GM21619 (cell line): ENCODE measurements at regions not wholly inside any gene's neighbourhood (a gene's known extent, or its start where the extent isn't known, plus 50 kb on each side); places are given as distances from the start of the nearest gene placed in this dataset.

Source experiments
- ATAC-seq: cut with Tn5 transposase; IDR thresholded peaks from one replicate; pipeline ENCODE4 v1.9.1; 2021; ENCODE audit not compliant: unreplicated experiment

- ATAC-seq: no peak
Observed at GRCh38 chr2:181114021-181114420, 133.6 kb downstream of the UBE2E3 start.

DNA sequence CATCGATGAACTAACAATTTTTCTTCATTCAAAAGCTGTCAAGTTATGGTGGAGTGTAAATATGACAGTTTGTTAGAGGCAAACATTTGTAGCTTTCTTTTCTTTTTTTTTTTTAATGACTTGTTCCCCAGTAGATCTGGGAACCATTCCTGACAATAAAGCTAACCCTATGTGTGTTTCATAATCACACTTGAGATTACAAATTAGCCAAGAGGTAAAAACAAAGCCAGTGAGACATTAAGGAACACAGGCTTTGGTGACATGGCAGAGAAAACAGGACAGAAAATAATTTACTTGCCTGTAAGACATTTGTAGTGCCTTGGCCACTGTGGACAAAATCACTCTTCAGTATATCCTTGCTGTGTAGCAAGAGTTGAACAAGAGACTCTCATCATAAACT, 135.9 kb downstream of the UBE2E3 start:
- ATAC-seq: no peak

DNA sequence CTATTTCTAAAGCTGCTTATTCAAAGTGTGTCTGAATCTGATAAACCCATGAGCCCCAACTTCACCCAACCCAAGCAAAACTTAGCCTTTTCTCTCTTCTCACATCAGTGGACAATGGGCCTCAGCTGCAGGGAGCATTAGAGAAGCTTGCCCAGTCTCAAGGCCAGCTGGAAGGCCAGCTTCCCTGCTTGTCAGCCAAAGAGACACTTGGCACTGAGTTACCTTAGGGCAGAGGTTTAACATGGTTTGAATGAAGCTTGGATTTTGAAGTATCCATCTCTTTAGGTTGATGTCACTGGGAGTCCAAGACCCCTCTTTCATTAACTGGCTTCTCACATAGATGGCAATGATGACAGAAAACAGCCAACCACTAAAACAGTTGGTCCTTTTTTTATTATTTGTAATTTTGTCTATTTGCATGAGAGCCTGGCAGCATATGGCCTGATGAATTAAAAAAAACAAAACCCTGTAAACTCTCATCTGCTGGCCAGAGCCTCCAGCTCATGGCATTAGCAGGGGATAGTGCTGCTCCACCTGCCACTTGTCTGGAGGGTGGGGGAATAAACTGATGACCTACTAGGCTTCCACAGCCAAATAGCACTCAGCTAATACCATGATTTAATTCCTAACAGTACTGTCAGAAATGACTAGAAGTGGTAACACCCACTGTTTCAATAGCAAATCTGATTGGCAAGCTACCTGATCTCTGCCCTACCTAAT, 137.0 kb downstream of the UBE2E3 start:
- no peak for ATAC-seq

GRCh38 chr2:181120625-181121024, 140.2 kb downstream of the UBE2E3 start:
- ATAC-seq: no peak

- ATAC-seq: no peak
Observed at GRCh38 chr2:181121996-181122395, 141.6 kb downstream of the UBE2E3 start.

GRCh38 chr2:181122601-181123000, 142.2 kb downstream of the UBE2E3 start:
- no peak for ATAC-seq

DNA sequence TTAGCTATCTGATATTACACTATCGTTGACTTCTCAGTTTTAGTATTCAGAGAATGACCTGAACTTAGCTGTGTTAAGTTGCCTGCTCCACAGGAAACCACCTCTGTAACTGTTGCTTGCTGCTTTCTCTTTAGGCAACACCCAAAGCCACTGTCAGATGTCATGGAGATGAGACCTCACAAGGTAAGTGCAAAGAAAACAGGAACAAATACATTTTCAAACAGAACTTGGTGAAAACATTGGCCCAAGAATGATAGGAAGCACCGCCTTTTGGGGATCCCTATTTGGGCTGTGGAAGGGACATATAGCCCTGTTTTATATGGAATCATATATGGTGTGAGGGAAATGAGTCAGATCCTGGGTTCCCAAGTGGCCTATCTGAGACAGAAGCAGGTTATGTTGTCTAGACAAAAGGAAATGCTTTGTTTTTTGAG, 143.4 kb downstream of the UBE2E3 start:
- peak; percentile 96 for ATAC-seq

DNA sequence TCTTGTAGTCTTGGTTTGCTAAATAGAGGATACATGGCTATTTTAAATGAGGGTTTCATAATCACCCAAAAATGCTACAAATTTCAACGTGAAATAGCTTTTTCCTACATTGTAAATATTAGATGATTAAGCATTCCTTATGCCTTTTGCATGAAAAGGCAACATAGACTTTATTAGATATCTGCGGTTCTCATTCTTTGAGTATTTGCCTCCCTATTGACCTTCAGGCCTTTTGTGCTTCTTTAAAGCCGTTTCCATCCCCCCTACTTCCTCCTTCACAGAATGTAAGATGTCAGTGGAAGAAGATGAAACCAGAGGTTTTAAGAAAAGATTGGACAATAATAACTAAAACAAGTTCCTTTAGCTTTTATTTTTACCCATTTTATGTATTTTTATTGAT, 144.1 kb downstream of the UBE2E3 start:
- ATAC-seq: no peak

DNA sequence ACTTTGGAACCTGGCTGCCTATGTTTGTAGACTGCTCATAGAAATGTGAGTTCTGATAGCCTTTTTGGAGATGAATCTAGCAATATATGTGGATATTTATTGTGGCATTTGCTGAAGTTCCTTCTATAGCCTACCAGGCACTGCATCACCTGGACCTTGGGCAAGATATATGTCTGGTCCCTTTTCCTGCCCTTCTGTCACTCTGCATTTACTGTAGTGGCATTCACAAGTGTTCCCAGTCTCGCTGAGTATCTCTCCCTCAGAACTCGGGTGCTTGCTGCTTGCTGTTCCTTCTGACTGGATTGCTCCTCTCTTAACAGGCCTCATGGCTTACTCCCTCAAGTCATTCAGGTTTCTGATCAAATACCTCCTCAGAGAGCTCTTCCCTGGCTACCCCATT, 145.0 kb downstream of the UBE2E3 start:
- no peak for ATAC-seq

GRCh38 chr2:181126311-181126868, 146.0 kb downstream of the UBE2E3 start:
- ATAC-seq: no peak

DNA sequence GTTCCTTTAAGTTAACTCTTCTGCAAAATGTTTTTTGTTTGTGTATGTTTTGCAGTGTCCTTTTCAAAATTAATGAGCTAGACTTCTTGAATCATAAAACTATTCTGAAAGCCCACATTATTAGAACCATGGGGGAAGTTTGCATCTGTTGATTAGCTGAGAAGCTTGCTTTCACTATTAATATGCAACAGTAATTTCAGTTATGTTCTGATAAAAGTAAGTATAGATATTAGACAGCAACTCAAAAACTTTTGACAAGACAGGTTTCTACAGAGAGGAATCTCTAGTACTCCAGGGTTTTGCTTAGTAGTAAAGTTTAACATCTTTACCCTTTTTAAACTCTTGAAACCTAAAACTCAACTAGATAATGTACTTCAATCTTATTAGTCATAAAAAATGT, 147.8 kb downstream of the UBE2E3 start:
- ATAC-seq: peak; percentile 68

DNA sequence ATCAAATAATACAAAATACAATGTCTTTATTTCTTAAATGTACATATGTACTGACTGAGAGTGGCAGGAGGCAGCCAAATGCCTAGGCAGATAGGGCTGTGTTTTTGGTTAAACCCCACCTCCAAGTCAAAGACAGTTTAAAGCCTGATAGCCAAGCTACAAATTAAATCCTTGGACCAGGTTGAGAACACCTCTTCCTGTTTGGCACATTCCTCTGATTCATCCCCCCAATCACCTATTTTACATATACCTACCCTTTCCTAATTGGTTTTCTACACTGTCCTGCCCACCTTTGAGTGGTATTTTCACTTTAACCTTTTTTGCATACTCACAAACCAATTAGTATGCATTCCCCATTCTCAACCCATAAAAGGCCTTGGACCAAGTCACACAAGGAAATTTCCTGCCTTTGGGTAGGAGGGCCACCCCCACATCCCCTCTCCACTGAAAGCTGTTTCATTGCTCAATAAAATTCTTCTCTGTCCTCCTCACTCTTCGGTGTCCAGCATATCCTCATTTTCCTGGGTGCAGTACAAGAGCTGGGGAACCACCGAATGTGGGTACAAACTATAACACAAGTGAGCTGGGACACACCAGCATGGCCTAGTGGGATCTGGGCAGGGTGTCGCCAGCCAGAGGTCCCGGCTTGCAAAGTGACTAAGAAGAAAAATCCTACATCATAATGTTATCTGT, 149.1 kb downstream of the UBE2E3 start:
- no peak for ATAC-seq

DNA sequence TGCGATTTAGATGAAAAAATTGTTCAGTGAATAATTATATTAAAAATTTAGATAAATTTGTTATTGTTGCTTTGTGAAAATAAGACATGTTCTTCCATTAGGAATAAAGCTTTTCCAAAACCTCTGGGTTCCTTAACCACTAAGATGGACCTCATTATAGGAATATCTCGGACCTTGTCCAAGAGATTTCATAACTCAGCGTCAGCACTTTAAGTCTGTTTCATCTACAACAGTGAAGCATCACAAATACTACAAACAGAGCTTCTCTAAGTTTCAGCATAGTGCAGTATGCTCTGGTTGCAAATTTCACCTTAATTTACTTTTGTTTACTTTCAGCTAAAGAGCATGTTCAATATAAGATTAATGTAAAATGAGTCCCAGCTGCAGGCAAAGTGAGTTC, 150.3 kb downstream of the UBE2E3 start:
- no peak for ATAC-seq

DNA sequence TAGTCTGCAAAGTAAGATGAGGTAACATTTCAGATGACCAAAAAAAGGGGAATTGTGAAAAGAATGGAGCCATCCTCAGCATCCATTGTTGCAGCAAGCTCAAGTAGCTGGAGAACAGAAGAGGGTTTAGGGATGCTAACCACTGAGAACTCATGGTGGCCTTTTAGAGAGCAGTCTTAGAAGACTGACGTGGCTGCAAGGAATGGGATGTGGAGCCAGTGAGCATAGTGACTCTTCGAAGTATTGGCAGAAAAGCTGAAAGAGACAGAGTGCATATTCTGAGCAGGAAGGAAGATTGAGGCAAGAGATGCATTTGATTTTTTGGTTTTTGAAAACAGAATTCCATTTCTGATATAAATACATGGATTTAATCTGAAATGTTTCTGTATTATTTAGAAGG, 151.2 kb downstream of the UBE2E3 start:
- no peak for ATAC-seq

DNA sequence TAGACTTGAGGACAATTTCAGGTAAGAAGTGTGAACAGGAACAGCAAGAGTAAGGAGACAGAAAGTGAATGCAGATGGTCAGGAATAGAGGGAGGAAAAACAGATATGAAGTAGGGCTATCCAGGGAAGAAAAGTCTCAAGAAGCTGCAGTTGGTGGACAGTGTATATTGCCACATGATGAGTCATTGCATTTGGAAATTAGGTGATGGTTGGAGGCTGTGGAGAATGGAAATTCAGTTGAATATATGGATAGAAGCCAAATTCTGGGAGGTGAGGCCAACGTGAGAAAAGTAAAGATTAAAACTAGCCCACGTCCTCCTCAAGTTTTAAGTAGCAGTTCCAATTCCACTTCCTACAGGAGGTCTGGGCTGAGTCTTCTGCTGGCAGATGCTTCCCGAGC, 158.4 kb downstream of the UBE2E3 start:
- no peak for ATAC-seq

DNA sequence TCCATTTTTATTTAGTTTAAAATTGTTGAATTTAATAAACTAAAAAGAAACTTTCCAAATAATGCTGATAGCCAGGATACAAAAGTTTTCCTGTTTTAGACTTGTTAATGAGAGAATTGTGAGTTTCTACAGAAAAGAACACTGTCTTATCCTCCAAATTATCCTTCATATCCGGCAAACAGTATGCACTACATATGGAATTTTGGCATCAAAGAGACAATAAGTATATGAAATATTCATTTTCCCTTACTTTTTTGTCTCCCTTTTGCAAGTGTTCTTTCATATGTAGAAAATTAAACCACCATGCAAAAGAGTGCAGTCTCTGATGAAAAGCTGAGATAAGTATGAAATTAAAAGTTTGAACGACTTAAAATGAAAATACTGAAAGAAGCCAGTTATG, 159.4 kb downstream of the UBE2E3 start:
- ATAC-seq: no peak

GRCh38 chr2:181140414-181140813, 160.0 kb downstream of the UBE2E3 start:
- no peak for ATAC-seq

DNA sequence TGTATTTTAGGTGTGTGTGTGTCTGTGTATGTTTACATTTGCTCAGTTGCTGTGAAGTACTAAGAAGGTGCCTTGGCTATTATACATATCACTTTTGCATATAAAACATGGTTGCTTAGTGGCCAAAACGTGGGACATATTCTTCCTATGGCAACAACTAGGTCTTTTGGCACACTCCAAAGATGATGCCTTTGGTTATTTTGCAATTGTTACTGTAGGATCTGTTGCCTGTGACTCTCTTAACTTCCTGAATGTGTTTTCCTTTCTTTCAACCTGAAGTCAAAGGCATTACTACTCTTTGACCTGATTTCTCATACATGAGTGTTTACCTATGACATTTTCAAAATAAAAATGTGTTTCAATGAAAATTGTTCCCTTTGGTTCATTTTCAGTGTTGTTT, 160.5 kb downstream of the UBE2E3 start:
- ATAC-seq: no peak

- ATAC-seq: no peak
Observed at GRCh38 chr2:181141676-181142075, 161.3 kb downstream of the UBE2E3 start.

DNA sequence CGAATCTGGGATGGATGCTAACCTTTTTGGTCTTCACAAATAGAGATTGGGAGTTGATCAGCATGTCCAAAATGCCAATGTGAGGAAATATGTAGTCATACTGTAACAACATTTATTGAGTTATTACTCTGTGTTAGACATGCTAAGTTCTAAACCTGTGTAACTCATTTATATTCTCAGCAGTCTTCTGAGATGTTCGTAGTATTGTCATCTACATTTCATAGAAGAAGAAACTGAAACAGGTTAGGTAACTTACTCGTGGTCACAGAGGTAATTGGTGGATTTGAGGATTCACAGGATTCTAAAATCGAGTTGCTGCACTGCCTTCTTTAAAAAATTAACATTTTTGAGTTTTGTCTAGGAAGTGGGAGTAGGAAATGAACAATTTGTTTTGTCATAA, 162.1 kb downstream of the UBE2E3 start:
- no peak for ATAC-seq

- no peak for ATAC-seq
Observed at GRCh38 chr2:181143790-181144300, 163.4 kb downstream of the UBE2E3 start.

DNA sequence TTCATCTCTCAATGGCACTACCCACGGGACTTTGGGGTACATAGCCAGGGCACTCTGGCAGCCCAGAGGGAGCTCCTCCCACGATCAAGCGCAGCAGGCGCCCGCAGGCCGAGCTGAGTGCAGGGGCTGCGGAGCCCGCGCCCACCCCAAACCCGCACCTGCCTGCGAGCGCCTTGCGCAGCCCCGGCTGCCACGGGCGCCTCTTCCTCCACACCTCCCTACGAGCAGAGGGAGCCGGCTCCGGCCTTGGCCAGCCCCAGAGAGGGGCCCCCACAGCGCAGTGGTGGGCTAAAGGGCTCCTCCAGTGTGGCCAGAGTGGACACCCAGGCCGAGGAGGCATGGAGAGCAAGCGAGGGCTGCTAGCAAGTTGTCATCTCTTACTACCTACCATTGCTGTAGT, 165.2 kb downstream of the UBE2E3 start:
- ATAC-seq: no peak
